MM.1S (cell line): ENCODE measurements at regions not wholly inside any gene's neighbourhood (a gene's known extent, or its start where the extent isn't known, plus 50 kb on each side); places are given as distances from the start of the nearest gene placed in this dataset.

ENCODE experiments used
- DNase-seq: peaks from one replicate; pipeline ENCODE4 v3.0.0-alpha.2; 2015
- H2AFZ ChIP-seq: fragments of 300-600 bp; sonication (generic); 2 replicates; pipeline ENCODE4 v1.6.0; 2016; ENCODE audit warnings: antibody characterized with exemption, low read length
- H3F3A ChIP-seq: fragments of 300-600 bp; sonication (generic); 2 replicates; pipeline ENCODE4 v1.6.1; 2016; ENCODE audit warnings: mild to moderate bottlenecking, antibody characterized with exemption, low read length, moderate library complexity, mixed read lengths; ENCODE audit not compliant: insufficient read depth
- H3K27ac ChIP-seq: fragments of 300-600 bp; sonication (generic); 2 replicates; pipeline ENCODE4 v1.5.1; 2016; ENCODE audit warnings: mild to moderate bottlenecking, low read length
- H3K27me3 ChIP-seq: fragments of 300-600 bp; sonication (generic); replicated peaks from 2 replicates; pipeline ENCODE4 v1.6.0; 2016; ENCODE audit warnings: low read length; ENCODE audit not compliant: insufficient read depth
- H3K36me3 ChIP-seq: fragments of 300-600 bp; sonication (generic); replicated peaks from 2 replicates; pipeline ENCODE4 v1.6.1; 2016; ENCODE audit warnings: mild to moderate bottlenecking, low read length, mixed read lengths; ENCODE audit not compliant: insufficient read depth
- H3K4me1 ChIP-seq: fragments of 300-600 bp; sonication (generic); 2 replicates; pipeline ENCODE4 v1.6.1; 2016; ENCODE audit warnings: low read length, mixed read lengths
- H3K4me2 ChIP-seq: fragments of 300-600 bp; sonication (generic); 2 replicates; pipeline ENCODE4 v1.6.0; 2016; ENCODE audit warnings: low read depth, low read length
- H3K4me3 ChIP-seq: fragments of 300-600 bp; sonication (generic); 2 replicates; pipeline ENCODE4 v1.5.1; 2016; ENCODE audit warnings: low read length, mixed read lengths
- H3K79me2 ChIP-seq: fragments of 300-600 bp; sonication (generic); 2 replicates; pipeline ENCODE4 v1.6.1; 2016; ENCODE audit warnings: mixed run types, low read length, mixed read lengths
- H3K9ac ChIP-seq: fragments of 300-600 bp; sonication (generic); 2 replicates; pipeline ENCODE4 v1.6.1; 2016; ENCODE audit warnings: low read length, mixed read lengths
- H3K9me2 ChIP-seq: fragments of 300-600 bp; sonication (generic); replicated peaks from 2 replicates; pipeline ENCODE4 v1.6.1; 2016; ENCODE audit warnings: mild to moderate bottlenecking, low read length, mixed read lengths; ENCODE audit not compliant: insufficient read depth
- H3K9me3 ChIP-seq: fragments of 300-600 bp; sonication (generic); replicated peaks from 2 replicates; pipeline ENCODE4 v1.6.1; 2016; ENCODE audit warnings: mild to moderate bottlenecking, low read length, mixed read lengths; ENCODE audit not compliant: insufficient read depth
- H4K20me1 ChIP-seq: fragments of 300-600 bp; sonication (generic); 2 replicates; pipeline ENCODE4 v1.6.1; 2016; ENCODE audit warnings: mild to moderate bottlenecking, low read length, moderate library complexity, mixed read lengths; ENCODE audit not compliant: insufficient read depth
- CTCF ChIP-seq: fragments of 300-600 bp; sonication (generic); IDR thresholded peaks from 2 replicates; pipeline ENCODE4 v1.5.1; 2016; ENCODE audit warnings: antibody characterized with exemption, low read length, mixed read lengths
- EZH2 ChIP-seq: fragments of 300-600 bp; sonication (generic); optimal IDR thresholded peaks from 2 replicates; pipeline ENCODE3; 2017; ENCODE audit warnings: low read depth, mild to moderate bottlenecking, antibody characterized with exemption, low read length, mixed read lengths
- EZH2phosphoT487 ChIP-seq: fragments of 300-600 bp; sonication (generic); IDR thresholded peaks from 2 replicates; pipeline ENCODE4 v1.6.1; 2018; ENCODE audit warnings: antibody characterized with exemption, low read length

GRCh38 chrX:79482686-79483085, 115.6 kb upstream of the ITM2A start:
- H3K9me2 ChIP-seq, result no peaks in the 10 kb centered on the region

GRCh38 chrX:79477691-79478090, 110.6 kb upstream of the ITM2A start:
- no peaks in the 10 kb centered on the region for H3F3A ChIP-seq
- no peak overlapping the region for H3K4me2 ChIP-seq
- H2AFZ ChIP-seq, result no peak overlapping the region
- no peaks in the 10 kb centered on the region for H3K79me2 ChIP-seq
- H3K9ac ChIP-seq, result no peak overlapping the region
- H3K27me3 ChIP-seq, result no peaks in the 10 kb centered on the region
- H3K9me2 ChIP-seq, result no peaks in the 10 kb centered on the region
- TF ChIP-seq EZH2phosphoT487, result no peak
- TF ChIP-seq CTCF, result no peak
- TF ChIP-seq EZH2, result no peak
- H4K20me1 ChIP-seq, result no peaks in the 10 kb centered on the region
- no peak overlapping the region for H3K27ac ChIP-seq
- H3K36me3 ChIP-seq, result no peaks in the 10 kb centered on the region
- no peak for DNase-seq
- H3K9me3 ChIP-seq, result no peaks in the 10 kb centered on the region
- no peaks in the 10 kb centered on the region for H3K4me1 ChIP-seq
- no peak overlapping the region for H3K4me3 ChIP-seq

More at GRCh38 chrX:79482686-79483085, 115.6 kb upstream of the ITM2A start:
- Histone ChIP-seq H3K4me1 (no peaks in the 10 kb centered on the region), H3K4me2 (no peak overlapping the region), H3K4me3 (no peak overlapping the region), H3K9me3 (no peaks in the 10 kb centered on the region), H3K27me3 (no peaks in the 10 kb centered on the region), H4K20me1 (no peaks in the 10 kb centered on the region), H3K9ac (no peak overlapping the region), H3K79me2 (no peaks in the 10 kb centered on the region), H3K27ac (no peak overlapping the region), H2AFZ (no peak overlapping the region), H3F3A (no peaks in the 10 kb centered on the region), H3K36me3 (no peaks in the 10 kb centered on the region)
- TF ChIP-seq EZH2 (no peak), CTCF (no peak), EZH2phosphoT487 (no peak)
- no peak for DNase-seq

- no peaks in the 10 kb centered on the region for H3K9me2 ChIP-seq
- no peak overlapping the region for H3K4me3 ChIP-seq
- TF ChIP-seq EZH2phosphoT487, result no peak
- TF ChIP-seq EZH2, result no peak
- no peak for TF ChIP-seq CTCF
- H3K27ac ChIP-seq, result no peak overlapping the region
- peak overlapping the region; percentile 39; the same call in 1 of the 2 replicates for H3K4me2 ChIP-seq
- H3K79me2 ChIP-seq, result no peaks in the 10 kb centered on the region
- peaks cover 24% of the 10 kb centered on the region for H3K4me1 ChIP-seq
- peak; percentile 49 for DNase-seq
- H3K9me3 ChIP-seq, result no peaks in the 10 kb centered on the region
- H3K9ac ChIP-seq, result no peak overlapping the region
- no peaks in the 10 kb centered on the region for H3K36me3 ChIP-seq
- H3F3A ChIP-seq, result peaks cover 2% of the 10 kb centered on the region; the same call in 1 of the 2 replicates
- H2AFZ ChIP-seq, result no peak overlapping the region
- 0 out of 2 replicates have a peak, but pooled peaks cover 4% of the 10 kb centered on the region for H3K27me3 ChIP-seq
- H4K20me1 ChIP-seq, result no peaks in the 10 kb centered on the region
Measured at GRCh38 chrX:79466636-79467035, 99.5 kb upstream of the ITM2A start.
